IgD-negative memory B cell (primary cell): ENCODE measurements at regions not wholly inside any gene's neighbourhood (a gene's known extent, or its start where the extent isn't known, plus 50 kb on each side); places are given as distances from the start of the nearest gene placed in this dataset.

Source experiments
- H3K27ac Mint-ChIP-seq, 3 donors: one replicate each; pipeline ENCODE4 v1.8.0; 2020 to 2022; ENCODE audit warnings: mild to moderate bottlenecking in 3 of 3, mixed read lengths in 3 of 3, moderate library complexity in 1 of 3
- H3K27me3 Mint-ChIP-seq: one replicate; pipeline ENCODE4 v1.8.0; 2021; ENCODE audit warnings: mixed read lengths
- H3K36me3 Mint-ChIP-seq: one replicate; pipeline ENCODE4 v1.8.0; 2020; ENCODE audit warnings: mild to moderate bottlenecking, mixed read lengths
- H3K4me1 Mint-ChIP-seq, 3 donors: one replicate each; pipeline ENCODE4 v1.8.0; 2020 to 2022; ENCODE audit warnings: mixed read lengths in 3 of 3, mild to moderate bottlenecking in 1 of 3
- H3K4me3 Mint-ChIP-seq, 4 donors: one replicate each; pipeline ENCODE4 v1.8.0; 2020 to 2022; ENCODE audit warnings: mild to moderate bottlenecking in 4 of 4, mixed read lengths in 4 of 4, moderate library complexity in 3 of 4
- H3K9me3 Mint-ChIP-seq, 3 donors: one replicate each; pipeline ENCODE4 v1.8.0; 2020 to 2021; ENCODE audit warnings: mixed read lengths in 3 of 3, mild to moderate bottlenecking in 1 of 3

DNA sequence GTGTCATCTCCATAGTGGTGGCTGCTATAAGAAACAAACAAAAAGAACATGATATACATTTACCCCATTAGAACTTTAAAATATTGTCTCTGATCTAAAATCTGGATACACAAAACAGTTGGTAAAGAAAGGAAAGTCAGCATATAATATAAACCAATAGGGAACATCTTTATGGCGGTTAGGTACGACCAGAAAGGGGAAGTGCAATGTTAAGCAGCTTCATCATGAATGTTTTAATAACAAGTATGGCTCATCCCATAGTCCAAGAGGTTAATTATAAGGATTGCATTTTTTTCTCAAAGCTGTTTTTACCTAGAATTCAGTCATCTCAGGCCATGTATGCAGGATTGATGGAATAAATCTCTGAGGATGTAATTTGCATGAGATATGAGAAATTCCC lies 1869.7 kb downstream of the PCDH7 start:
- H3K4me1 Mint-ChIP-seq, result no peaks in the 10 kb centered on the region
- no peaks in the 10 kb centered on the region for H3K36me3 Mint-ChIP-seq
- H3K27ac Mint-ChIP-seq, result no peak overlapping the region
- no peaks in the 10 kb centered on the region for H3K27me3 Mint-ChIP-seq
- peaks cover 0 to 20% (median 9%) of the 10 kb centered on the region in 3 donors for H3K9me3 Mint-ChIP-seq
- no peak overlapping the region for H3K4me3 Mint-ChIP-seq

- H3K27ac Mint-ChIP-seq, result no peak overlapping the region
- no peak overlapping the region for H3K4me3 Mint-ChIP-seq
- H3K9me3 Mint-ChIP-seq, result peaks cover 0 to 10% (median 4%) of the 10 kb centered on the region in 3 donors
- H3K27me3 Mint-ChIP-seq, result no peaks in the 10 kb centered on the region
- H3K4me1 Mint-ChIP-seq, result no peaks in the 10 kb centered on the region
- H3K36me3 Mint-ChIP-seq, result no peaks in the 10 kb centered on the region
These were observed 1877.2 kb downstream of the PCDH7 start for GRCh38 chr4:32597354-32597753.

DNA sequence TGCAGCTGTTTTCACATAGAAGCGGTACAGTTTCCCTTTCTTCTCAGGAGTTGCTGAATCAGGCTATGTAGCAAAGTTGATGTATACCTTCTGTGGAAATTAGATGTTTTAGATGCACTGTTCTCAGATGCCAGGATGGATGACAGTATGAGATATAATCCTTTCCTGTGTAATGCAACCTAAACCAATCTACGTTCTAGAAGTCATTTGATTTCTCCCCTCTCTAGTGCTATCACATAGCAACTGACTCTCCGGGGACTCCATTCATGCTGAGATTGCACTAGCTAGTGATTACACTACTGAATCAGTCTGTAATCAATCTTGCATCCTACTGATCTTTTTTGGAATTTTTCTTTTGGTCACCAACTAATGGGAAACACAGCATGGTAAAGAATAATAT lies 1881.7 kb downstream of the PCDH7 start:
- no peaks in the 10 kb centered on the region for H3K4me1 Mint-ChIP-seq
- no peak overlapping the region for H3K4me3 Mint-ChIP-seq
- no peaks in the 10 kb centered on the region for H3K36me3 Mint-ChIP-seq
- no peaks in the 10 kb centered on the region for H3K27me3 Mint-ChIP-seq
- peaks cover 0 to 6% (median 0%) of the 10 kb centered on the region in 3 donors for H3K9me3 Mint-ChIP-seq
- H3K27ac Mint-ChIP-seq, result no peak overlapping the region

DNA sequence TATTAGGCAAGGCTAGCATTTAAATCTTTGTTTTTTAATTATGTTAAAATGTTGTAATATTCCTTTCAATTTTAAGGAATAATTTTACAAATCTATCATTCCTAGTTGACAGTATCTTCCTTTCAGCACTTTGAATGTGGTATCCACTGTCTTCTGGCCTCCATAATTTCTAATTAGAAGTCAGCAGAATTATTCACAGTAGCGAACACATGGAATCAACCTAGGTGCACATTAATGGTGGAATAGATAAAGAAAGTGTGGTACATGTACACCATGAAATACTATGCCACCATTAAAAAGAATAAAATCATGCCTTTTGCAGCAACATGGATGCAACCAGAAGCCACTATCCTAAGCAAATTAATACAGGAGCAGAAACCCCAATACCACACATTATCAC lies 1887.8 kb downstream of the PCDH7 start:
- H3K4me1 Mint-ChIP-seq, result no peaks in the 10 kb centered on the region
- no peak overlapping the region for H3K4me3 Mint-ChIP-seq
- H3K27me3 Mint-ChIP-seq, result no peaks in the 10 kb centered on the region
- no peaks in the 10 kb centered on the region for H3K36me3 Mint-ChIP-seq
- no peak overlapping the region for H3K27ac Mint-ChIP-seq
- H3K9me3 Mint-ChIP-seq, result peaks cover 5 to 9% (median 9%) of the 10 kb centered on the region in 3 donors

- peaks cover under 1 to 12% (median 2%) of the 10 kb centered on the region in 3 donors for H3K9me3 Mint-ChIP-seq
- no peak overlapping the region for H3K27ac Mint-ChIP-seq
- H3K4me1 Mint-ChIP-seq, result no peaks in the 10 kb centered on the region
- no peaks in the 10 kb centered on the region for H3K36me3 Mint-ChIP-seq
- no peaks in the 10 kb centered on the region for H3K27me3 Mint-ChIP-seq
- no peak overlapping the region for H3K4me3 Mint-ChIP-seq
These were observed 1904.9 kb downstream of the PCDH7 start for GRCh38 chr4:32624943-32625603.

DNA sequence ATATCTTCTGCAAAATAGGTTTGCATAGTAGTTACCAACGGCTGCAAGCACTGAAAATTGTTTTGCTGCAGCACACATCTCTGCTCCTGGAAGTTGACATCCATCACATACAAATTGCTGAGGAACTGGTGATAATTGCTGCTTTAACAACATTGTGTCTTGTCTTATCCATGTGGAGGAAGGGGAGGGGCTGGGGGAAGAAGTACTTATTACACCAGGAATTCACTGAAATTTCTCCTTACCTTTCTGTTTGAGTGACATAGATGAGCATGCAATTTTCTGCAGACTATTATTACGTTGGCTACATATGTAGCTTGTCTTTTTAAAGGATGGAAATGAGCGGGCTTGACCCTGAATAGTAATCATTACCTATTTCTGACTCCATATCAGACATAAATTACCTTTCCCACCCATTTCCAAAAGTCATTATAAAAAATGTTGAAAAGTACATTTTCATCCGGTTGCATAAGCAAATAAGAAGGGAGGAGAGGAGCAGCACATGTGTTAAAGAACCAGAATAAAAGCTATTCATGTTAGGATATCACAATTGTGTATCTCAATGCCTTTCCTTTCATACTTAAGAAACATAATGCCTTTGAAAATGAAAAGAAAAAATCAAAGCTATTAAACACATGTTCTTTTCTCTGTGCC lies 1905.6 kb downstream of the PCDH7 start:
- Mint-ChIP-seq H3K4me1 (no peaks in the 10 kb centered on the region), H3K4me3 (no peak overlapping the region), H3K27me3 (no peaks in the 10 kb centered on the region), H3K27ac (no peak overlapping the region), H3K9me3 (peaks cover 2 to 14% (median 2%) of the 10 kb centered on the region in 3 donors), H3K36me3 (no peaks in the 10 kb centered on the region)

DNA sequence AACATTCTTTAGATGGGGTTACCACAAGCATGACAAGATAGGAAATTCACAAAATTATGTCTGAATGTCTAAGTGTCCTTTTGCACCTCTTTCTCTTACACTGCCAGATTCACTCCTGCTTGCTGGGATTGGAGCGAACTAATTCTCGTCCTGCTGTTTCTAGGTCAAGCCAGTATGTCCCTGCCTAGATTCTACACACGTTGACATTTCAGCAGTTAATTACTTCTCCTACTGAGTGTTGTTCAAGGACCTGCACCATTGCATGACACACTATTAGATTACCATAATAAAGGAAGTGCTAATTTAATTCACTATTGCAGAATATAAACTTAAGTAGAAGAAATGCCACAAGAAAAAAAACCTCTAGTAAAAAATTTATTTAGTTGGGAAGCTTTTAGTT lies 1911.7 kb downstream of the PCDH7 start:
- no peaks in the 10 kb centered on the region for H3K36me3 Mint-ChIP-seq
- peaks cover 6 to 16% (median 8%) of the 10 kb centered on the region in 3 donors for H3K9me3 Mint-ChIP-seq
- no peaks in the 10 kb centered on the region for H3K27me3 Mint-ChIP-seq
- H3K4me3 Mint-ChIP-seq, result no peak overlapping the region
- no peak overlapping the region for H3K27ac Mint-ChIP-seq
- H3K4me1 Mint-ChIP-seq, result no peaks in the 10 kb centered on the region

DNA sequence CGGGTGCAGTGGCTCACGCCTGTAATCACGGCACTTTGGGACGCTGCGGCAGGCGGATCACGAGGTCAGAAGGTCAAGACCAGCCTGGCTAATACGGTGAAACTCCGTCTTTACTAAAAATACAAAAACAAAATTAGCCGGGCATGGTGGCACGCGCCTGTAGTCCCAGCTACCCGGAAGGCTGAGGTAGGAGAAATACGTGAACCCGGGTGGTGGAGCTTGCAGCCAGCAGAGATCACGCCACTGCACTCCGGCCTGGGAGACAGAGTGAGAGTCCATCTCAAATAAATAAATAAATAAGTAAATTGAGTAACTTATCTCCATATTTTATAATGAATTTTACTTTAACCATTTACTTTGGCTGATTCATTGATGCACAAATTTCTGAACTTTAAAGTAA lies 1913.3 kb downstream of the PCDH7 start:
- Mint-ChIP-seq H3K4me3 (no peak overlapping the region), H3K27ac (no peak overlapping the region), H3K36me3 (no peaks in the 10 kb centered on the region), H3K27me3 (no peaks in the 10 kb centered on the region), H3K9me3 (peaks cover 4 to 16% (median 8%) of the 10 kb centered on the region in 3 donors), H3K4me1 (no peaks in the 10 kb centered on the region)

- H3K27me3 Mint-ChIP-seq, result no peaks in the 10 kb centered on the region
- peaks cover 0 to 18% (median 11%) of the 10 kb centered on the region in 3 donors for H3K9me3 Mint-ChIP-seq
These were observed 1925.5 kb downstream of the PCDH7 start for GRCh38 chr4:32645653-32646052.

GRCh38 chr4:32658019-32658418 lies 1937.8 kb downstream of the PCDH7 start:
- Mint-ChIP-seq H3K9me3 (peaks cover 3 to 4% (median 4%) of the 10 kb centered on the region in 3 donors), H3K4me1 (peaks cover 0 to 2% (median 0%) of the 10 kb centered on the region in 3 donors), H3K4me3 (no peak overlapping the region), H3K36me3 (no peaks in the 10 kb centered on the region), H3K27ac (no peak overlapping the region), H3K27me3 (no peaks in the 10 kb centered on the region)

More at GRCh38 chr4:32645653-32646052, 1925.5 kb downstream of the PCDH7 start:
- H3K4me3 Mint-ChIP-seq, result no peak overlapping the region
- H3K4me1 Mint-ChIP-seq, result no peaks in the 10 kb centered on the region
- H3K27ac Mint-ChIP-seq, result no peak overlapping the region
- H3K36me3 Mint-ChIP-seq, result peaks cover 2% of the 10 kb centered on the region

- Mint-ChIP-seq H3K9me3 (peaks cover 3 to 7% (median 4%) of the 10 kb centered on the region in 3 donors), H3K27ac (no peak overlapping the region), H3K4me3 (no peak overlapping the region), H3K4me1 (no peaks in the 10 kb centered on the region), H3K36me3 (no peaks in the 10 kb centered on the region), H3K27me3 (no peaks in the 10 kb centered on the region)
These were observed 1941.1 kb downstream of the PCDH7 start for GRCh38 chr4:32661229-32661628.

DNA sequence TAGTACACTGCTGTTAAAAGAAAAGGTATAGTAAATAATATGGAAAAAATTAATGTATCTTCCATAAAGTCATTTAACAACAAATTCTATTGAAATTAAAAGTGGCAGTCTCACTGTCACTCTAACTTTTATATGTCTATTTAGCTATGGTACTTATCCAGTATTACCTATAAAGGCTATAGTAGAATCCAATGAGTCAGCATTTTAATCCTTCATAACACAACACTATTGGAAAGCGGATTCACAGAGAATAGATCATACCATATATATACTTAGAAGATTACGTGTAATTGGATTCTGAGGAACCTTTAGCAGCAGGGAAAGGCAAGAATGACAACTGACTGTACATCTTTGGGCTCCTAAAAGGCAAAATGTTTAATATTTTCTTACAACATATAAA lies 1942.6 kb downstream of the PCDH7 start:
- Mint-ChIP-seq H3K27me3 (no peaks in the 10 kb centered on the region), H3K4me3 (no peak overlapping the region), H3K36me3 (no peaks in the 10 kb centered on the region), H3K4me1 (no peaks in the 10 kb centered on the region), H3K27ac (no peak overlapping the region), H3K9me3 (peaks cover under 1 to 7% (median 4%) of the 10 kb centered on the region in 3 donors)

DNA sequence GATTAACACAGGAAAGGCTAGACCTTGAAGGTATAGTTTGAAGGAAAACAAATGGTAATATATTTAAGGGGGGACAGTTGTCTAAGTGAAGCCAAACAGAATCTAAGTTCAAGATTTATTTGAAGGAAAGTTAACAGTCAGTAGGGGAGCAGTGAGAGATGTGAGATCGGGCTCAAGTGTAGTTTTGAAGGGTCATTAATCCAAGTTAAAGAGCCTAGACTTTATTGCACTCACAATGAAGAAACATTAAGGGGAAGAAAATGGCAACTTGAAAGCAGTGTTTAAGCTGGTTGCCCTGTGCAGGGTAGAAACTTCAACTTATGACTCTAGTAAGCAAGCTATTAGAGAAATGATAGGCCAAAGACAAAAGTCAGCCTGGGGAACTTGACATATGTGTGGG lies 1952.2 kb downstream of the PCDH7 start:
- Mint-ChIP-seq H3K27me3 (no peaks in the 10 kb centered on the region), H3K36me3 (no peaks in the 10 kb centered on the region), H3K9me3 (peaks cover 7 to 12% (median 9%) of the 10 kb centered on the region in 3 donors), H3K4me3 (no peak overlapping the region), H3K27ac (no peak overlapping the region), H3K4me1 (no peaks in the 10 kb centered on the region)

GRCh38 chr4:32680946-32681345 lies 1960.8 kb downstream of the PCDH7 start:
- H3K4me1 Mint-ChIP-seq, result no peaks in the 10 kb centered on the region
- no peak overlapping the region for H3K4me3 Mint-ChIP-seq
- peaks cover 0 to 16% (median 3%) of the 10 kb centered on the region in 3 donors for H3K9me3 Mint-ChIP-seq
- no peak overlapping the region for H3K27ac Mint-ChIP-seq
- no peaks in the 10 kb centered on the region for H3K36me3 Mint-ChIP-seq
- H3K27me3 Mint-ChIP-seq, result no peaks in the 10 kb centered on the region

DNA sequence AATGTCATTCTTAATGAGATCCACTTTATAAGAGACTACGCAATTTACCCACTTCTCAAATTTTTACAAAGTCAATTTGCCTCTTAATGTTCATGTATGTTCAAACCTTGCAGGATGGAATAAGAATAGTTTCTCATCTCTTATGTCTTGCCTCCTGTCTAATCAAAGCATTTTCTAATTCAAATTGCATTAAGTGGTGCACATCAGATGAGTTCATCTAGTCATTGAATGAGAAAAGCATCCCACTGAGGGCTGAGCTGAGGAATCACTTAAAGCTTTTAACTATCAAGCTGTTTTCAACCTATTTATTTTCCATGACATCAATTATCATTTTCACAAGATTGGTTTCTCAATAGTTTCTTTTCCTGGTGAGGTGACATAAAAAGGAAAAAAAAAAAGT lies 1964.0 kb downstream of the PCDH7 start:
- Mint-ChIP-seq H3K4me1 (no peaks in the 10 kb centered on the region), H3K36me3 (no peaks in the 10 kb centered on the region), H3K27ac (no peak overlapping the region), H3K9me3 (peaks cover 0 to 9% (median 0%) of the 10 kb centered on the region in 3 donors), H3K4me3 (no peak overlapping the region), H3K27me3 (no peaks in the 10 kb centered on the region)

GRCh38 chr4:32686123-32686522 lies 1966.0 kb downstream of the PCDH7 start:
- Mint-ChIP-seq H3K4me1 (no peaks in the 10 kb centered on the region), H3K4me3 (no peak overlapping the region), H3K27ac (no peak overlapping the region), H3K27me3 (no peaks in the 10 kb centered on the region), H3K9me3 (peaks cover 0 to 6% (median 0%) of the 10 kb centered on the region in 3 donors), H3K36me3 (no peaks in the 10 kb centered on the region)
